ENCODE measurements at regions not wholly inside any gene's neighbourhood (a gene's known extent, or its start where the extent isn't known, plus 50 kb on each side); places are given as distances from the start of the nearest gene placed in this dataset.
A peak's percentile ranks its signal among the peaks of the same experiment; 100 is the strongest.

DNA sequence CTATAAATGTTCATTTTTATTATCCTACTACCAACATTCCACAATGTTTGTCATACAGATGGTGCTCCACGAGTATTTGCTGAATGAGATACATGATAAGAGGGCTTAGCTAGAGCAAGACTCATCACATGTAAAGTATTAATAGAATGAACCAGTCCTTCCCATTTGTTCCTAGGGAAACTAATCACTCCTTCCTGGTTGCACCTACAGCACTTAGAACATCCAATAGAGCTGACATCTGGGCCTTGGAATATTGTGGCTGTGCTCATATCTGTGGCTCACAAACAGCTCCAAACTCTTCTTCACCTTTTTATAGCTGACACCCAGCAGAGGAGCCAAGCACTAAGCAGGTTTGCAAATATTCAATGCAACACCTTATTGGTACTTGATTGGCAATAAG lies 91.9 kb upstream of the C1GALT1 start:
- ATAC-seq, result no peak
- TF ChIP-seq PPARA (CRISPR knock-in tag; IDR thresholded peaks at IDR 0.05; ENCODE audit: borderline replicate concordance) (no peak), TOX (CRISPR knock-in tag; IDR thresholded peaks at IDR 0.05; ENCODE audit: borderline replicate concordance) (no peak), CSDC2 (CRISPR knock-in tag; IDR thresholded peaks at IDR 0.05) (no peak), ZNF70 (CRISPR knock-in tag; IDR thresholded peaks at IDR 0.05) (no peak), ESRRG (CRISPR knock-in tag; IDR thresholded peaks at IDR 0.05) (no peak), SNAI2 (CRISPR knock-in tag; IDR thresholded peaks at IDR 0.05) (no peak)

DNA sequence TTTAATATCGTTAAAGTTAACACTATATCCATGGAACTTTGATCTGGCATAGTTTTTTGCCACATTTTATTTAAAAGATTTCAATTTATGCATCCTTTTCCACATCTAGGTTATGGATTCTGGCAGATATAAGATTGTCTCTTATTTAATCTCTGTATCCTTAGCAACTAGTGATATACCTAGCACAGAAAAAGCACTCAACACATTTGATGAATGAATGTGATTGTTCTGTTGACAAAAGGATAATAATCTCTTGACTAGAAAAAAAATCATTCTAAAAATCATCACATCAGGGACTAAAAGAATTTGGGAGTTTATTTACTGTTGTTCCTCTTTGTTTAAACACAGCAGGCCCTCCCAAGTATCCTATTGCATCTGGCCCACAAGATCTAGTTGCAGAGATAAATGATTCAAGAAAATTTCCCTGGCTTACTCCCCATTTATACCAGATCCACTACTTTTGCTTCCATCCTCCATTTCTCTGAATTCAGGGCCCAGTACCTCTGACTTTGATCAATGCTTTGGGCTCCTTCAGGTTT lies 84.0 kb upstream of the C1GALT1 start:
- TF ChIP-seq, protein P1, sequence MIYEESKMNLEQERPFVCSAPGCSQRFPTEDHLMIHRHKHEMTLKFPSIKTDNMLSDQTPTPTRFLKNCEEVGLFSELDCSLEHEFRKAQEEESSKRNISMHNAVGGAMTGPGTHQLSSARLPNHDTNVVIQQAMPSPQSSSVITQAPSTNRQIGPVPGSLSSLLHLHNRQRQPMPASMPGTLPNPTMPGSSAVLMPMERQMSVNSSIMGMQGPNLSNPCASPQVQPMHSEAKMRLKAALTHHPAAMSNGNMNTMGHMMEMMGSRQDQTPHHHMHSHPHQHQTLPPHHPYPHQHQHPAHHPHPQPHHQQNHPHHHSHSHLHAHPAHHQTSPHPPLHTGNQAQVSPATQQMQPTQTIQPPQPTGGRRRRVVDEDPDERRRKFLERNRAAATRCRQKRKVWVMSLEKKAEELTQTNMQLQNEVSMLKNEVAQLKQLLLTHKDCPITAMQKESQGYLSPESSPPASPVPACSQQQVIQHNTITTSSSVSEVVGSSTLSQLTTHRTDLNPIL (CRISPR knock-in tag; IDR thresholded peaks at IDR 0.05; ENCODE audit: low read depth), result no peak
- TF ChIP-seq ARNTL (CRISPR knock-in tag; IDR thresholded peaks at IDR 0.05; ENCODE audit: borderline replicate concordance, low read depth) (no peak), ZNF70 (CRISPR knock-in tag; IDR thresholded peaks at IDR 0.05) (no peak), TCF4 (CRISPR knock-in tag; IDR thresholded peaks at IDR 0.05; ENCODE audit: borderline replicate concordance) (no peak), ISL1 (CRISPR knock-in tag; IDR thresholded peaks at IDR 0.05) (no peak), ZNF565 (CRISPR knock-in tag; conservative IDR thresholded peaks at IDR 0.05; ENCODE audit: low read depth) (no peak), ZNF8 (CRISPR knock-in tag; IDR thresholded peaks at IDR 0.05) (no peak), ESRRG (CRISPR knock-in tag; IDR thresholded peaks at IDR 0.05) (no peak), BACH2 (CRISPR knock-in tag; IDR thresholded peaks at IDR 0.05; ENCODE audit: borderline replicate concordance) (no peak), SNAI2 (CRISPR knock-in tag; IDR thresholded peaks at IDR 0.05) (no peak), ZFP30 (CRISPR knock-in tag; IDR thresholded peaks at IDR 0.05) (no peak), OSR1 (CRISPR knock-in tag; IDR thresholded peaks at IDR 0.05) (no peak), PPARA (CRISPR knock-in tag; IDR thresholded peaks at IDR 0.05; ENCODE audit: borderline replicate concordance) (no peak)
- TF ChIP-seq, protein P2, sequence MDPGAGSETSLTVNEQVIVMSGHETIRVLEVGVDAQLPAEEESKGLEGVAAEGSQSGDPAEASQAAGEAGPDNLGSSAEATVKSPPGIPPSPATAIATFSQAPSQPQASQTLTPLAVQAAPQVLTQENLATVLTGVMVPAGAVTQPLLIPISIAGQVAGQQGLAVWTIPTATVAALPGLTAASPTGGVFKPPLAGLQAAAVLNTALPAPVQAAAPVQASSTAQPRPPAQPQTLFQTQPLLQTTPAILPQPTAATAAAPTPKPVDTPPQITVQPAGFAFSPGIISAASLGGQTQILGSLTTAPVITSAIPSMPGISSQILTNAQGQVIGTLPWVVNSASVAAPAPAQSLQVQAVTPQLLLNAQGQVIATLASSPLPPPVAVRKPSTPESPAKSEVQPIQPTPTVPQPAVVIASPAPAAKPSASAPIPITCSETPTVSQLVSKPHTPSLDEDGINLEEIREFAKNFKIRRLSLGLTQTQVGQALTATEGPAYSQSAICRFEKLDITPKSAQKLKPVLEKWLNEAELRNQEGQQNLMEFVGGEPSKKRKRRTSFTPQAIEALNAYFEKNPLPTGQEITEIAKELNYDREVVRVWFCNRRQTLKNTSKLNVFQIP (CRISPR knock-in tag; IDR thresholded peaks at IDR 0.05; ENCODE audit: borderline replicate concordance, low read depth), result no peak
- ATAC-seq, result no peak

DNA sequence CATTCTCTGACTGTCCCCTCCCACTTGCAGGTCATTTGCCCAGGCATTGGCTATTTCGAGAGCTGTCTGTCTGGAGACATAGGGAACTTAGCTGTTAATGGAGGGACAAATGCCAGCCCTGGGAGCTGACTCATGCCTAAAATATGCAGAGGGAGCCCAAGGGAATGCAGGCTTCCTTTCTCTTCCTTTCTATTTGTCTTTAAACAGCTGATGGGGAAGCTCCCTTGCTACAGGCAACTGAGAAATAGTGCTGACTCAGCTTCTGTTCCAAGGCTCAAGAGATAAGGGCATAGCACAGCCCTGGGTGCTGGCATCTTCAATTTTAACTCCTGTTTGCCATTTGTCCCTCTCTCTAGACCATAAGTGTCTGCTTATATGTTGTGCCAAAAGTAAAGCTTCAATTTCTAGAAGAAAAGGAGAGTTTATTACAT lies 82.7 kb upstream of the C1GALT1 start:
- TF ChIP-seq ZFP3 (CRISPR knock-in tag; IDR thresholded peaks at IDR 0.05) (peak; percentile 58; the same call in 1 of the 2 replicates), ZNF565 (CRISPR knock-in tag; conservative IDR thresholded peaks at IDR 0.05; ENCODE audit: low read depth) (no peak), TCF4 (CRISPR knock-in tag; IDR thresholded peaks at IDR 0.05; ENCODE audit: borderline replicate concordance) (no peak), OSR1 (CRISPR knock-in tag; IDR thresholded peaks at IDR 0.05) (no peak), GLIS3 (CRISPR knock-in tag; IDR thresholded peaks at IDR 0.05) (no peak), CSDC2 (CRISPR knock-in tag; IDR thresholded peaks at IDR 0.05) (0 out of 2 replicates have a peak, but pooled peaks have one; percentile 41), TOX (CRISPR knock-in tag; IDR thresholded peaks at IDR 0.05; ENCODE audit: borderline replicate concordance) (no peak), ZNF70 (CRISPR knock-in tag; IDR thresholded peaks at IDR 0.05) (no peak), ZNF8 (CRISPR knock-in tag; IDR thresholded peaks at IDR 0.05) (peak; percentile 26; the same call in 1 of the 2 replicates), ESRRG (CRISPR knock-in tag; IDR thresholded peaks at IDR 0.05) (no peak), ZFP30 (CRISPR knock-in tag; IDR thresholded peaks at IDR 0.05) (no peak), SNAI2 (CRISPR knock-in tag; IDR thresholded peaks at IDR 0.05) (peak; percentile 50; the same call in 1 of the 2 replicates), RARB (CRISPR knock-in tag; IDR thresholded peaks at IDR 0.05) (no peak), PPARA (CRISPR knock-in tag; IDR thresholded peaks at IDR 0.05; ENCODE audit: borderline replicate concordance) (no peak), BACH2 (CRISPR knock-in tag; IDR thresholded peaks at IDR 0.05; ENCODE audit: borderline replicate concordance) (no peak), ZC3H10 (CRISPR knock-in tag; IDR thresholded peaks at IDR 0.05) (no peak), ARNTL (CRISPR knock-in tag; IDR thresholded peaks at IDR 0.05; ENCODE audit: borderline replicate concordance, low read depth) (no peak), ISL1 (CRISPR knock-in tag; IDR thresholded peaks at IDR 0.05) (peak; percentile 75)
- TF ChIP-seq, protein P3, sequence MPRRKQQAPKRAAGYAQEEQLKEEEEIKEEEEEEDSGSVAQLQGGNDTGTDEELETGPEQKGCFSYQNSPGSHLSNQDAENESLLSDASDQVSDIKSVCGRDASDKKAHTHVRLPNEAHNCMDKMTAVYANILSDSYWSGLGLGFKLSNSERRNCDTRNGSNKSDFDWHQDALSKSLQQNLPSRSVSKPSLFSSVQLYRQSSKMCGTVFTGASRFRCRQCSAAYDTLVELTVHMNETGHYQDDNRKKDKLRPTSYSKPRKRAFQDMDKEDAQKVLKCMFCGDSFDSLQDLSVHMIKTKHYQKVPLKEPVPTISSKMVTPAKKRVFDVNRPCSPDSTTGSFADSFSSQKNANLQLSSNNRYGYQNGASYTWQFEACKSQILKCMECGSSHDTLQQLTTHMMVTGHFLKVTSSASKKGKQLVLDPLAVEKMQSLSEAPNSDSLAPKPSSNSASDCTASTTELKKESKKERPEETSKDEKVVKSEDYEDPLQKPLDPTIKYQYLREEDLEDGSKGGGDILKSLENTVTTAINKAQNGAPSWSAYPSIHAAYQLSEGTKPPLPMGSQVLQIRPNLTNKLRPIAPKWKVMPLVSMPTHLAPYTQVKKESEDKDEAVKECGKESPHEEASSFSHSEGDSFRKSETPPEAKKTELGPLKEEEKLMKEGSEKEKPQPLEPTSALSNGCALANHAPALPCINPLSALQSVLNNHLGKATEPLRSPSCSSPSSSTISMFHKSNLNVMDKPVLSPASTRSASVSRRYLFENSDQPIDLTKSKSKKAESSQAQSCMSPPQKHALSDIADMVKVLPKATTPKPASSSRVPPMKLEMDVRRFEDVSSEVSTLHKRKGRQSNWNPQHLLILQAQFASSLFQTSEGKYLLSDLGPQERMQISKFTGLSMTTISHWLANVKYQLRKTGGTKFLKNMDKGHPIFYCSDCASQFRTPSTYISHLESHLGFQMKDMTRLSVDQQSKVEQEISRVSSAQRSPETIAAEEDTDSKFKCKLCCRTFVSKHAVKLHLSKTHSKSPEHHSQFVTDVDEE (CRISPR knock-in tag; IDR thresholded peaks at IDR 0.05), result 0 out of 2 replicates have a peak, but pooled peaks have one; percentile 47
- TF ChIP-seq, protein P4, sequence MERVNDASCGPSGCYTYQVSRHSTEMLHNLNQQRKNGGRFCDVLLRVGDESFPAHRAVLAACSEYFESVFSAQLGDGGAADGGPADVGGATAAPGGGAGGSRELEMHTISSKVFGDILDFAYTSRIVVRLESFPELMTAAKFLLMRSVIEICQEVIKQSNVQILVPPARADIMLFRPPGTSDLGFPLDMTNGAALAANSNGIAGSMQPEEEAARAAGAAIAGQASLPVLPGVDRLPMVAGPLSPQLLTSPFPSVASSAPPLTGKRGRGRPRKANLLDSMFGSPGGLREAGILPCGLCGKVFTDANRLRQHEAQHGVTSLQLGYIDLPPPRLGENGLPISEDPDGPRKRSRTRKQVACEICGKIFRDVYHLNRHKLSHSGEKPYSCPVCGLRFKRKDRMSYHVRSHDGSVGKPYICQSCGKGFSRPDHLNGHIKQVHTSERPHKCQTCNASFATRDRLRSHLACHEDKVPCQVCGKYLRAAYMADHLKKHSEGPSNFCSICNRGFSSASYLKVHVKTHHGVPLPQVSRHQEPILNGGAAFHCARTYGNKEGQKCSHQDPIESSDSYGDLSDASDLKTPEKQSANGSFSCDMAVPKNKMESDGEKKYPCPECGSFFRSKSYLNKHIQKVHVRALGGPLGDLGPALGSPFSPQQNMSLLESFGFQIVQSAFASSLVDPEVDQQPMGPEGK (CRISPR knock-in tag; IDR thresholded peaks at IDR 0.05; ENCODE audit: borderline replicate concordance), result no peak
- TF ChIP-seq, protein P5, sequence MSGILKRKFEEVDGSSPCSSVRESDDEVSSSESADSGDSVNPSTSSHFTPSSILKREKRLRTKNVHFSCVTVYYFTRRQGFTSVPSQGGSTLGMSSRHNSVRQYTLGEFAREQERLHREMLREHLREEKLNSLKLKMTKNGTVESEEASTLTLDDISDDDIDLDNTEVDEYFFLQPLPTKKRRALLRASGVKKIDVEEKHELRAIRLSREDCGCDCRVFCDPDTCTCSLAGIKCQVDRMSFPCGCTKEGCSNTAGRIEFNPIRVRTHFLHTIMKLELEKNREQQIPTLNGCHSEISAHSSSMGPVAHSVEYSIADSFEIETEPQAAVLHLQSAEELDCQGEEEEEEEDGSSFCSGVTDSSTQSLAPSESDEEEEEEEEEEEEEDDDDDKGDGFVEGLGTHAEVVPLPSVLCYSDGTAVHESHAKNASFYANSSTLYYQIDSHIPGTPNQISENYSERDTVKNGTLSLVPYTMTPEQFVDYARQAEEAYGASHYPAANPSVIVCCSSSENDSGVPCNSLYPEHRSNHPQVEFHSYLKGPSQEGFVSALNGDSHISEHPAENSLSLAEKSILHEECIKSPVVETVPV (CRISPR knock-in tag; IDR thresholded peaks at IDR 0.05), result no peak
- TF ChIP-seq, protein P1 (CRISPR knock-in tag; IDR thresholded peaks at IDR 0.05; ENCODE audit: low read depth), result peak; percentile 64; the same call in 1 of the 2 replicates
- TF ChIP-seq, protein P2 (CRISPR knock-in tag; IDR thresholded peaks at IDR 0.05; ENCODE audit: borderline replicate concordance, low read depth), result no peak
- peak; percentile 90 for ATAC-seq
